ENCODE measurements at regions not wholly inside any gene's neighbourhood (a gene's known extent, or its start where the extent isn't known, plus 50 kb on each side); places are given as distances from the start of the nearest gene placed in this dataset.

DNA sequence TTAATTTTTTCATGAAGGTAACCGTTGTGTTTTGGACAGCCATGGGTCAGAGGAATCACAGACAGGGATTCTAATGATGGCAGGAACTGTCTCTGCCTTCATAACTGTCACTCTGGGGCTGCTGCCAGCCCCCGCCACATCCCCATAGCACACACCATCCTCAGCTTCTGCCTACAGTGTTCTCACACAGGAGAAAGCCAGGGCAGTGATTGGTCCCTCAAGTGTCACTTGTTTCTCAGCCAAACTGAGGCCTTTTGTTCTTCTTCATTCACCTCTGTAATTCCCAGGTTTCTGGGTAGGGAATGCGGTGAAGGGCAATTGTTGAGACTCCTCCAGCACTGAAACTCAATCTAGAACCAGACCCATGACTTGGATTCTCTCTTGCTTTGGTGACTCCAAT lies 65.4 kb upstream of the C3orf80 start:
- H3K4me3 ChIP-seq = no peak overlapping the region
- no peak for TF ChIP-seq CTCF (IDR thresholded peaks at IDR 0.05)
- DNase-seq (ENCODE audit: low spot score) = no peak
- H3K27ac ChIP-seq = no peak overlapping the region

- Histone ChIP-seq H3K4me3 (no peak overlapping the region), H3K27ac (no peak overlapping the region)
- DNase-seq (ENCODE audit: low spot score) = no peak
- TF ChIP-seq CTCF (IDR thresholded peaks at IDR 0.05) = no peak
Observed at GRCh38 chr3:160161921-160162320, 63.3 kb upstream of the C3orf80 start.

GRCh38 chr3:160162440-160162839 lies 62.8 kb upstream of the C3orf80 start:
- DNase-seq (ENCODE audit: low spot score) = no peak
- no peak for TF ChIP-seq CTCF (IDR thresholded peaks at IDR 0.05)
- H3K27ac ChIP-seq = no peak overlapping the region
- no peak overlapping the region for H3K4me3 ChIP-seq

- no peak overlapping the region for H3K4me3 ChIP-seq
- no peak overlapping the region for H3K27ac ChIP-seq
- TF ChIP-seq CTCF (IDR thresholded peaks at IDR 0.05) = peak; percentile 60
- no peak for DNase-seq (ENCODE audit: low spot score)
Observed at GRCh38 chr3:160163229-160163878, 61.9 kb upstream of the C3orf80 start.

- H3K4me3 ChIP-seq = no peak overlapping the region
- no peak for DNase-seq (ENCODE audit: low spot score)
- no peak overlapping the region for H3K27ac ChIP-seq
- no peak for TF ChIP-seq CTCF (IDR thresholded peaks at IDR 0.05)
Observed at GRCh38 chr3:160168246-160168645, 57.0 kb upstream of the C3orf80 start.

DNA sequence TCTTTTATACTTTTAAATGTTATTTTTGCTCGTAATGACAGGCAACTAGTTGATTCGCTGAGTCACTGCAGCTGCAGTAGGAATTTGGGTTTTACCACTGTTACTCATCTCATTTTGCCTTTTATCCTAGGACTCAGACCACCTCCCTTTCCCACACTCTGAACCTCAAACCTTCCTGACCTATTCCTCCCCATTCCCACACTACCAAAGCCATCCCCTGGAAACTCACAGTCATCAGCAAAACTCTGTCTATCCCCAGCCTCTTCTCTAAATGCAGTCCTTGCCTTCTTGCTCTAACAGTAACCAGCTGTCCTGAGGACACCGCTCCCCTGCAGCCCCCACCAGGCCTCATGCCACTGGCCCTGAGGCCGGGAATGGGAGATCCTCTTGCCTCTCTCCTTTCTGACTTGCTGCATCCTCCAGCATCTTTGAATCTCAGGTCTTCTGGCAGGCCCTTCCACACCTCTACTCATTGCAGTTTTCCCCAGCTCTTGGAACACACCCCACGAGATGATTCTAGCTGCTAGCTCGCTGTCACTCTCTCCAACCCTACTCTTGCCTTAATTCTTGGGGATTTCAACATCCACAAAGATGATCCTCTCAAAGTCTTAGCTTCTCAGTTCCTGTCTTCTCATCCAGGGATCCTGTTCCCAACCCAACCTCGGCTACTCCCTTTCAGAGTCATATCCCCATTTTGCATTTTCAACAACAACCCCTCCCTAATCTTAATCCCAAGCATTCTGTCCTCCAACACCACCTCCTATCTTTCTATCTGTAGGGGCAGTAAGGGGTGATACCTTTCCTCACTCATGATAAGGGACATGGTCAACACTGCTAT lies 55.9 kb upstream of the C3orf80 start:
- no peak for DNase-seq (ENCODE audit: low spot score)
- no peak for TF ChIP-seq CTCF (IDR thresholded peaks at IDR 0.05)
- Histone ChIP-seq H3K27ac (peak overlapping the region in 1 of 2 donors; percentile 10), H3K4me3 (no peak overlapping the region)
